COLO668 (cell line): ENCODE measurements at regions not wholly inside any gene's neighbourhood (a gene's known extent, or its start where the extent isn't known, plus 50 kb on each side); places are given as distances from the start of the nearest gene placed in this dataset.
"Not testable (repeated sequence)": the region's sequence is repeated elsewhere in the genome, so short reads cannot be mapped to it uniquely, and the experiment has no call there.

ENCODE experiments used
- DNase-seq: peaks from one replicate; lab custom pipeline; 2025; ENCODE audit not compliant: unreplicated experiment; lab: John Stamatoyannopoulos, UW

GRCh38 chr1:117702654-117703053, 96.8 kb downstream of the TENT5C start:
- DNase-seq: no peak

GRCh38 chr1:117707371-117707770, 101.5 kb downstream of the TENT5C start:
- no peak for DNase-seq

GRCh38 chr1:117708323-117709248, 102.7 kb downstream of the TENT5C start:
- DNase-seq: no peak

GRCh38 chr1:117709249-117709691, 103.4 kb downstream of the TENT5C start:
- DNase-seq: no peak

- DNase-seq: no peak
Measured at GRCh38 chr1:117710710-117711109, 104.9 kb downstream of the TENT5C start.

GRCh38 chr1:117712621-117713020, 106.8 kb downstream of the TENT5C start:
- DNase-seq: no peak

GRCh38 chr1:117714546-117714945, 108.7 kb downstream of the TENT5C start:
- no peak for DNase-seq

GRCh38 chr1:117716030-117716429, 110.2 kb downstream of the TENT5C start:
- DNase-seq: not testable (repeated sequence)

GRCh38 chr1:117717980-117718379, 112.1 kb downstream of the TENT5C start:
- not testable (repeated sequence) for DNase-seq

- DNase-seq: not testable (repeated sequence)
Measured at GRCh38 chr1:117718596-117718995, 112.7 kb downstream of the TENT5C start.

- no peak for DNase-seq
Measured at GRCh38 chr1:117719004-117719403, 113.2 kb downstream of the TENT5C start.

GRCh38 chr1:117732065-117732797, 126.4 kb downstream of the TENT5C start:
- DNase-seq: no peak

GRCh38 chr1:117732956-117733355, 127.1 kb downstream of the TENT5C start:
- DNase-seq: no peak

- DNase-seq: no peak
Measured at GRCh38 chr1:117734403-117734802, 128.6 kb downstream of the TENT5C start.

- no peak for DNase-seq
Measured at GRCh38 chr1:117735045-117735992, 129.5 kb downstream of the TENT5C start.

GRCh38 chr1:117739504-117739903, 133.7 kb downstream of the TENT5C start:
- DNase-seq: no peak

- no peak for DNase-seq
Measured at GRCh38 chr1:117740496-117740895, 134.6 kb downstream of the TENT5C start.

- DNase-seq: not testable (repeated sequence)
Measured at GRCh38 chr1:117746565-117746964, 140.7 kb downstream of the TENT5C start.

GRCh38 chr1:117747605-117748004, 141.8 kb downstream of the TENT5C start:
- no peak for DNase-seq

- DNase-seq: no peak
Measured at GRCh38 chr1:117751321-117751720, 145.5 kb downstream of the TENT5C start.

GRCh38 chr1:117752661-117753060, 146.8 kb downstream of the TENT5C start:
- DNase-seq: no peak
